ENCODE measurements at regions not wholly inside any gene's neighbourhood (a gene's known extent, or its start where the extent isn't known, plus 50 kb on each side); places are given as distances from the start of the nearest gene placed in this dataset.

DNA sequence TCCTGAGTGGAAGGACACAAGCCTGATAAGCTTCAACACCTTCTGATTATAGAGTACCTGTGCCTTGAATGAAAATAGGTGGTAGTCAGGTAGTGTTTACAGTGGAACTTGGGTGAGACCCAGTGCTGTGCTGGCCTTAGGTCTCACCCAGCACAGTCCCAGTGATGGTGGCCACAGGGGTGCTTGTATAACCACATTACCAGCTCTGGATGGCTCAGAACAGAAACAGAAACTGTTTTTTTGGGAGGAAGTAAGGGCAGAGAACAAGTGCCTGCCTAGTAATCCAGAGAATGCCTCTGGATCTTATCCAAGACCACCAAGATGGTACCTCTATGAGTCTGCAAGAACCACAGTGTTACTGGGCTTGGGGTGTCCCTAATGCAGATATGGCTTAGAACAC lies 171.5 kb upstream of the DIPK2B start:
- DNase-seq (ENCODE audit: extremely low spot score, unreplicated experiment) = no peak
- no peaks in the 10 kb centered on the region for H3K4me1 Mint-ChIP-seq (ENCODE audit: unreplicated experiment)
- H3K27me3 Mint-ChIP-seq (ENCODE audit: unreplicated experiment) = no peaks in the 10 kb centered on the region
- no peak for TF ChIP-seq CTCF (IDR thresholded peaks at IDR 0.05)
- no peak overlapping the region for H3K27ac Mint-ChIP-seq (ENCODE audit: unreplicated experiment)
- no peak overlapping the region for H3K4me3 Mint-ChIP-seq (ENCODE audit: unreplicated experiment)
- peaks cover 4% of the 10 kb centered on the region for H3K36me3 Mint-ChIP-seq (ENCODE audit: unreplicated experiment)
- H3K9me3 Mint-ChIP-seq (ENCODE audit: unreplicated experiment) = peaks cover 62% of the 10 kb centered on the region

GRCh38 chrX:45368705-45369104 lies 168.0 kb upstream of the DIPK2B start:
- H3K27me3 Mint-ChIP-seq (ENCODE audit: unreplicated experiment) = no peaks in the 10 kb centered on the region
- no peak for TF ChIP-seq CTCF (IDR thresholded peaks at IDR 0.05)
- H3K9me3 Mint-ChIP-seq (ENCODE audit: unreplicated experiment) = peaks cover 36% of the 10 kb centered on the region
- H3K27ac Mint-ChIP-seq (ENCODE audit: unreplicated experiment) = no peak overlapping the region
- no peaks in the 10 kb centered on the region for H3K4me1 Mint-ChIP-seq (ENCODE audit: unreplicated experiment)
- H3K36me3 Mint-ChIP-seq (ENCODE audit: unreplicated experiment) = peaks cover 4% of the 10 kb centered on the region
- no peak overlapping the region for H3K4me3 Mint-ChIP-seq (ENCODE audit: unreplicated experiment)
- no peak for DNase-seq (ENCODE audit: extremely low spot score, unreplicated experiment)

- no peak for DNase-seq (ENCODE audit: extremely low spot score, unreplicated experiment)
- no peaks in the 10 kb centered on the region for H3K4me1 Mint-ChIP-seq (ENCODE audit: unreplicated experiment)
- H3K9me3 Mint-ChIP-seq (ENCODE audit: unreplicated experiment) = peaks cover 9% of the 10 kb centered on the region
- H3K4me3 Mint-ChIP-seq (ENCODE audit: unreplicated experiment) = no peak overlapping the region
- H3K27me3 Mint-ChIP-seq (ENCODE audit: unreplicated experiment) = no peaks in the 10 kb centered on the region
- H3K27ac Mint-ChIP-seq (ENCODE audit: unreplicated experiment) = no peak overlapping the region
- H3K36me3 Mint-ChIP-seq (ENCODE audit: unreplicated experiment) = peaks cover 4% of the 10 kb centered on the region
- no peak for TF ChIP-seq CTCF (IDR thresholded peaks at IDR 0.05)
Measured at GRCh38 chrX:45363596-45363995, 162.9 kb upstream of the DIPK2B start.

- DNase-seq (ENCODE audit: extremely low spot score, unreplicated experiment) = no peak
- Mint-ChIP-seq H3K36me3 (ENCODE audit: unreplicated experiment) (peaks cover 7% of the 10 kb centered on the region), H3K4me1 (ENCODE audit: unreplicated experiment) (no peaks in the 10 kb centered on the region), H3K27me3 (ENCODE audit: unreplicated experiment) (no peaks in the 10 kb centered on the region), H3K4me3 (ENCODE audit: unreplicated experiment) (no peak overlapping the region), H3K9me3 (ENCODE audit: unreplicated experiment) (peaks cover 19% of the 10 kb centered on the region), H3K27ac (ENCODE audit: unreplicated experiment) (no peak overlapping the region)
- TF ChIP-seq CTCF (IDR thresholded peaks at IDR 0.05) = no peak
Measured at GRCh38 chrX:45360571-45360970, 159.9 kb upstream of the DIPK2B start.

- Mint-ChIP-seq H3K4me1 (ENCODE audit: unreplicated experiment) (no peaks in the 10 kb centered on the region), H3K9me3 (ENCODE audit: unreplicated experiment) (peaks cover 28% of the 10 kb centered on the region), H3K36me3 (ENCODE audit: unreplicated experiment) (peaks cover 7% of the 10 kb centered on the region), H3K27me3 (ENCODE audit: unreplicated experiment) (no peaks in the 10 kb centered on the region), H3K4me3 (ENCODE audit: unreplicated experiment) (no peak overlapping the region), H3K27ac (ENCODE audit: unreplicated experiment) (no peak overlapping the region)
- no peak for TF ChIP-seq CTCF (IDR thresholded peaks at IDR 0.05)
- DNase-seq (ENCODE audit: extremely low spot score, unreplicated experiment) = no peak
Measured at GRCh38 chrX:45358392-45358791, 157.7 kb upstream of the DIPK2B start.
